Right ventricle myocardium inferior (tissue), 1 donor: ENCODE measurements at regions not wholly inside any gene's neighbourhood (a gene's known extent, or its start where the extent isn't known, plus 50 kb on each side); places are given as distances from the start of the nearest gene placed in this dataset.

Experiments
- ATAC-seq: fragments of 200-7000 bp; cut with Tn5 transposase; one replicate; pipeline ENCODE4 v1.9.1; 2020; ENCODE audit warnings: mild to moderate bottlenecking, moderate library complexity
- DNase-seq: peaks from one replicate; pipeline ENCODE4 v3.0.0; 2021; ENCODE audit errors: missing footprints
- intact Hi-C: fragments of 100-400 bp; cut with DNase I; formaldehyde crosslinking; loops from one replicate; pipeline ENCODE4 v1.11.0; 2022
- donor health status: DM: no; HTN: yes; CAD: no; lungs with severe emphysema.

- no peak for ATAC-seq
- no peak for DNase-seq
- intact Hi-C loops = no loop called here
Observed at GRCh38 chr6:19435755-19436154, 401.4 kb upstream of the ID4 start.

DNA sequence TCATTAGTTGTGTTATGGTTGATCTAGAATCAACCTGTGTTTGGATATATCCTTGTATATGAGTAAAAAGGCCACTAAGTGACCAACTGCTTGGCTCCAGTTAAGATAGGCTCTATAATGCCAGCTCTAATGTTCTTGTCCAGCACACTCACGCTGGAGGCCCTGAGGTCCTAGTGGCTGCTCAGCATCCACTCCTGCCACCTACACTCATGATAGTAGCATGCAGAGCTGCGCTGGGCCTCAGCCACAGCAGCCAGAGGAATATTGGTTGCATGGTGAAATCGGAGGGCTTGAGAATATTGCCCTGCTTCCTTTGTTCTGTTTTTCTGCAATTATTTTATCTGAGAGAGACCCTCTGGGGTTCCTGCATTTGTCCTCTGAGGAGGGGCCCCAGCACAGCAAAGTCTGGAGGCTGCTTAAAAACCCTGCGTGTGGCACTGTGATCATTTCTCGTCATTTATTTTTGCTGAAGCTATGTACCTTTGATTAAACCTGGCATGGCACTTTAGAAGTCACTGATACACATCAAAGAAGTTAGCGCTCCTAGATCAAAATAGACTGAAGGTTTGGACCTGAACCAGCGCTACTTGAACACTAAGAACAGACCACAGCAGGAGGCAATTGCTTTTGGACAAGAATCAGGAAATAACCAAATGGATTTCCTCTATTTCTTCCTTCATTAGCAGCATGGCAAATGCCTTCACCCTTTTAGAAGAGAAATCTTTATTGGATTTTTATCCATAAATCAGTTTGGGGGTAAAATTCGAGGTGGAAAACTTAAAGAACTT, 398.4 kb upstream of the ID4 start:
- intact Hi-C loops = no loop called here
- no peak for DNase-seq
- no peak for ATAC-seq

- intact Hi-C loops = no loop called here
- no peak for ATAC-seq
- DNase-seq = no peak
Observed at GRCh38 chr6:19440531-19440930, 396.6 kb upstream of the ID4 start.

- DNase-seq (no peak), ATAC-seq (no peak)
- intact Hi-C loops = no loop called here
Observed at GRCh38 chr6:19443411-19443810, 393.8 kb upstream of the ID4 start.

DNA sequence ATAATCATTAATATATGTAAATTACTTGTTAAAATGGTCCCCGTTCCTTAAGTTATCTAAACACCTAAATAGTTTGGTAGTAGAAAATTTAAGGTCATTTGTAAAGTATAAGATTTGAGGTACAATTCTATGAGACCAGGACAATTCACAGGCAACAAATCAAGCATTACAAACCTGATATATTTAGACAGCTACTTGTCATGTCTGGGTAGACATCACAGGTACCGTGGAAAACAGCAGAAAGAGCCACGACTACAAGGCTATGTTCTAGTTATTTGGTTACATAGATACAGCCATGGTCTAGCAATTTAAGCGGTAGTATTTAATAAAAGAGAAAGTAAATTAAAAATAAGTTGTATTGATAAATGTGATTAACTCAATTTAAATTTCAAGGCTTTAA, 393.1 kb upstream of the ID4 start:
- DNase-seq (no peak), ATAC-seq (no peak)
- intact Hi-C loops = no loop called here

GRCh38 chr6:19444481-19444880, 392.7 kb upstream of the ID4 start:
- DNase-seq (no peak), ATAC-seq (no peak)
- intact Hi-C loops = no loop called here

DNA sequence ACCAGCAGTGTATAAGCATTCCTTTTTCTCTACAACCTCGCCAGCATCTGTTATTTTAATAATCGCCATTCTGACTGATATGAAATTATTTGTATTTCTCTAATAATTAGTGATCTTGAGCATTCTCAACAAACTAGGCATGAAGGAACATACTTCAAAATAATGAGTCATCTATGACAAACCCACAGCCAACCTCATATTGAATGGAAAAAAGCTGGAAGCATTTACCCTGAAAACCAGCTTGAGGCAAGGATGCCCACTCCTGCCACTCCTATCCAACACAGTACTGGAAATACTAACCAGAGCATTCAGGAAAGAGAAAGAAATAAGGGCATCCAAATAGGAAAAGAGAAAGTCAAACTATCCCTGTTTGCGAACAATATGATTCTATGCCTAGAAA, 390.6 kb upstream of the ID4 start:
- intact Hi-C loops = no loop called here
- no peak for ATAC-seq
- DNase-seq = no peak

GRCh38 chr6:19450651-19451050, 386.5 kb upstream of the ID4 start:
- DNase-seq (no peak), ATAC-seq (no peak)
- intact Hi-C loops = no loop called here

GRCh38 chr6:19452495-19452894, 384.7 kb upstream of the ID4 start:
- ATAC-seq (no peak), DNase-seq (no peak)
- intact Hi-C loops = no loop called here

- ATAC-seq (no peak), DNase-seq (no peak)
Observed at GRCh38 chr6:19454001-19454720, 383.0 kb upstream of the ID4 start.

GRCh38 chr6:19454721-19455392, 382.3 kb upstream of the ID4 start:
- intact Hi-C loops = no loop called here
- no peak for ATAC-seq

More at GRCh38 chr6:19454001-19454720, 383.0 kb upstream of the ID4 start:
- intact Hi-C loops = no loop called here

DNA sequence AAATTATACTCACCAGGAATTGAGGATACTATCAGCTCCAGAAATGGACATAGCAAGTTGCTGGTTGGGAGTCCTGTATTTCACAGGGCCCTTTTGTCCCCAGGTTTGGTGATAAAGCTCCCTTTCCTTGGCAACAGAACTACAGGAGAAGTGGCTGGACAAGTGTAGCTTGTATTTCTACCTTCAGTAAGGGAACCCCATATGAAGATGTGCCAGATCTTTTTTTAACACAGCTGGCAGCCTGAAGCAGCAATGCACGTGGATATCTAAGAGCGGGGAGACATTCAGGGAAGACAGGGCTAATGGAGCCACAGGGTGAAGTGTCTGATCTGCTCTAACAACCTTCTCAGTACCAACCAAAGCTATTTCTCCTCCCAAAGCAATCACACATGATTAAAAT, 373.9 kb upstream of the ID4 start:
- no peak for DNase-seq
- intact Hi-C loops = no loop called here
- peak; percentile 23 for ATAC-seq

More at GRCh38 chr6:19454721-19455392, 382.3 kb upstream of the ID4 start:
- DNase-seq = no peak

DNA sequence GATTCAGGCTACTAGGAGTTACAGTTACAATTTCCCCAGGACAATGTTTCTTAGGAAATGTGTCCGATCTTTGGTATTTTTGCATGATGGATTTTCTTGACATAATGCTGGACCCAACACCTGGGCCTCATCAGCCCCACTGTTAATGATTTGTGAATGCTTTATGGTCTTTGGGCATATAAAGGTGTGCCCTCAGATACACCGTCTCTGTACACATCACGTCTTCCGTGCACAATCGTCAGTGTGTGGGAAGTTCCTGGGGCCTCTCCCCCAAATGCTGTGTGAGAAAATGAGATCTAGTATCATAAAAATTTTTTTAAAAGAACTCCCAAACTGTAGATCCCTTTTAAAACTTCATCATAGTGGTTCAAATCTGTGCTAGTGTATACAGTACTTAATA, 373.2 kb upstream of the ID4 start:
- no peak for DNase-seq
- ATAC-seq = no peak
- intact Hi-C loops = no loop called here

GRCh38 chr6:19465256-19465655, 371.9 kb upstream of the ID4 start:
- ATAC-seq (no peak), DNase-seq (no peak)
- intact Hi-C loops = no loop called here

DNA sequence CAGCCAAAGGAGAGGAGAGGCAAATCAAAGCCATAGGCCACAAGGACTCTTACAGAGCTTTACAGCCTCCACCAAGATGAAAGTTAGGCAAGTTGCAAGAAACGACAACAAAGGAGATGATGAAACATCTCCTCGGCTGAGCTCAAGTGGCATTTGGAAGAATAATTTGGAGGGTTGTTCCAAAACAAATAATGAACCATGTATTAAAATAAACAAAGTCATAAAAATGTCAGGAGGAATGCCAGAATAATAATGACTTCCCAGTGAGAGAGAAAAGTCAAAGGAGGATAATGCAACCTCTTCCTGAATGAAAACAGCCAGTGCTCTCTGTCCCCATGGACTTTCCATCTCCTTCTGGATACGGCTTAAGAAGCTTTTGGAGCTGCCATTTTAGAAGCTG, 371.4 kb upstream of the ID4 start:
- DNase-seq (no peak), ATAC-seq (no peak)
- intact Hi-C loops = no loop called here

- no peak for DNase-seq
- ATAC-seq = no peak
- intact Hi-C loops = no loop called here
Observed at GRCh38 chr6:19470333-19470732, 366.8 kb upstream of the ID4 start.

GRCh38 chr6:19472153-19472552, 365.0 kb upstream of the ID4 start:
- intact Hi-C loops = no loop called here
- no peak for ATAC-seq
- DNase-seq = no peak

- intact Hi-C loops = no loop called here
- DNase-seq (no peak), ATAC-seq (no peak)
Observed at GRCh38 chr6:19472850-19473249, 364.3 kb upstream of the ID4 start.

- no peak for DNase-seq
Observed at GRCh38 chr6:19477563-19477962, 359.6 kb upstream of the ID4 start.

GRCh38 chr6:19478273-19478672, 358.9 kb upstream of the ID4 start:
- intact Hi-C loops = no loop called here
- ATAC-seq (no peak), DNase-seq (peak; percentile 61)

More at GRCh38 chr6:19477563-19477962, 359.6 kb upstream of the ID4 start:
- ATAC-seq = no peak
- intact Hi-C loops = no loop called here
